ENCODE measurements at regions not wholly inside any gene's neighbourhood (a gene's known extent, or its start where the extent isn't known, plus 50 kb on each side); places are given as distances from the start of the nearest gene placed in this dataset.

GRCh38 chr9:15033316-15033715 lies 123.1 kb upstream of the FREM1 start:
- no peaks in the 10 kb centered on the region for H3K9me1 ChIP-seq (ENCODE audit: control insufficient read depth, insufficient read depth, low read length)
- H3K9ac ChIP-seq (ENCODE audit: insufficient read depth in 1 of 2, low read depth in 2 of 2, low read length in 2 of 2), result no peak overlapping the region
- H2AFZ ChIP-seq (ENCODE audit: low read depth, low read length), result no peak overlapping the region
- H4K20me1 ChIP-seq (replicated peaks; ENCODE audit: control insufficient read depth, insufficient read depth, low read length), result no peaks in the 10 kb centered on the region
- H3K9me3 ChIP-seq (replicated peaks; ENCODE audit: control insufficient read depth, insufficient read depth, low read depth, low read length), result no peaks in the 10 kb centered on the region
- intact Hi-C loops (cut with micrococcal nuclease) (no loop called here), in situ Hi-C loops (cut with MboI) (no loop called here)
- ChIA-PET CTCF (ENCODE audit: low intra/inter-chr PET ratio) (no interaction called here), POLR2A (no interaction called here)
- TF ChIP-seq, protein P1, sequence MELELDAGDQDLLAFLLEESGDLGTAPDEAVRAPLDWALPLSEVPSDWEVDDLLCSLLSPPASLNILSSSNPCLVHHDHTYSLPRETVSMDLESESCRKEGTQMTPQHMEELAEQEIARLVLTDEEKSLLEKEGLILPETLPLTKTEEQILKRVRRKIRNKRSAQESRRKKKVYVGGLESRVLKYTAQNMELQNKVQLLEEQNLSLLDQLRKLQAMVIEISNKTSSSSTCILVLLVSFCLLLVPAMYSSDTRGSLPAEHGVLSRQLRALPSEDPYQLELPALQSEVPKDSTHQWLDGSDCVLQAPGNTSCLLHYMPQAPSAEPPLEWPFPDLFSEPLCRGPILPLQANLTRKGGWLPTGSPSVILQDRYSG (tag; conservative IDR thresholded peaks at IDR 0.05; ENCODE audit: low read depth), result no peak
- no peaks in the 10 kb centered on the region for H3K79me2 ChIP-seq (ENCODE audit: control insufficient read depth, insufficient read depth, low read length)
- H3K4me2 ChIP-seq (ENCODE audit: insufficient read depth, low read length), result no peak overlapping the region
- H3K27me3 ChIP-seq (ENCODE audit: control insufficient read depth in 2 of 2, insufficient read depth in 2 of 2, low read length in 2 of 2), result no peaks in the 10 kb centered on the region
- no peak overlapping the region for H3K4me3 ChIP-seq
- no peak overlapping the region for H3K27ac ChIP-seq (ENCODE audit: extremely low read depth, low read depth, low read length)
- no peak for ATAC-seq
- no peak for FAIRE-seq
- no TSS peak for BruUV-seq (replicated peaks)
- H3K4me1 ChIP-seq (replicated peaks in 1 of 2; ENCODE audit: control insufficient read depth in 2 of 2, insufficient read depth in 2 of 2, low read length in 2 of 2), result no peaks in the 10 kb centered on the region
- no peak for DNase-seq (ENCODE audit: extremely low read depth in 1 of 4, low spot score in 3 of 4)
- no peaks in the 10 kb centered on the region for H3K36me3 ChIP-seq (ENCODE audit: control insufficient read depth, insufficient read depth, low read length)
- 0% methylated on average over 1 of the region's 4 CpGs for WGBS (ENCODE audit: insufficient coverage, low coverage, missing lambda C conversion rate)

GRCh38 chr9:15032860-15033259 lies 122.6 kb upstream of the FREM1 start:
- ATAC-seq, result no peak
- WGBS (ENCODE audit: insufficient coverage, low coverage, missing lambda C conversion rate), result 0% methylated on average over 1 of the region's 1 CpG

More at GRCh38 chr9:15032860-15033259, 122.6 kb upstream of the FREM1 start:
- ChIA-PET POLR2A (interaction anchor here (0.6 kb wide), 1 partner anchor 116 kb away, joined by 3 read pairs; no protein-coding TSS in a partner anchor), CTCF (ENCODE audit: low intra/inter-chr PET ratio) (no interaction called here)
- H2AFZ ChIP-seq (ENCODE audit: low read depth, low read length), result no peak overlapping the region
- no peaks in the 10 kb centered on the region for H3K9me1 ChIP-seq (ENCODE audit: control insufficient read depth, insufficient read depth, low read length)
- H3K36me3 ChIP-seq (ENCODE audit: control insufficient read depth, insufficient read depth, low read length), result no peaks in the 10 kb centered on the region
- H3K9ac ChIP-seq (ENCODE audit: insufficient read depth in 1 of 2, low read depth in 2 of 2, low read length in 2 of 2), result no peak overlapping the region
- in situ Hi-C loops (cut with MboI), result no loop called here
- no peaks in the 10 kb centered on the region for H4K20me1 ChIP-seq (replicated peaks; ENCODE audit: control insufficient read depth, insufficient read depth, low read length)
- no TSS peak for BruUV-seq (replicated peaks)
- H3K27me3 ChIP-seq (ENCODE audit: control insufficient read depth in 2 of 2, insufficient read depth in 2 of 2, low read length in 2 of 2), result no peaks in the 10 kb centered on the region
- no peaks in the 10 kb centered on the region for H3K9me3 ChIP-seq (replicated peaks; ENCODE audit: control insufficient read depth, insufficient read depth, low read depth, low read length)
- intact Hi-C loops (cut with micrococcal nuclease), result no loop called here
- DNase-seq (ENCODE audit: extremely low read depth in 1 of 4, low spot score in 3 of 4), result no peak
- no peak for FAIRE-seq
- no peak overlapping the region for H3K27ac ChIP-seq (ENCODE audit: extremely low read depth, low read depth, low read length)
- H3K4me3 ChIP-seq, result no peak overlapping the region
- no peak overlapping the region for H3K4me2 ChIP-seq (ENCODE audit: insufficient read depth, low read length)
- TF ChIP-seq TSC22D4 (tag; IDR thresholded peaks at IDR 0.05), result no peak
- TF ChIP-seq ZSCAN32 (CRISPR knock-in tag; IDR thresholded peaks at IDR 0.05), result no peak
- TF ChIP-seq ZNF384 (IDR thresholded peaks at IDR 0.05; ENCODE audit: low read depth, low read length), result no peak
- no peak for TF ChIP-seq ZNF282 (CRISPR knock-in tag; IDR thresholded peaks at IDR 0.05)
- no peak for TF ChIP-seq RBM17 (IDR thresholded peaks at IDR 0.05; ENCODE audit: borderline replicate concordance, low read depth, low read length)
- no peak for TF ChIP-seq SMARCA4 (IDR thresholded peaks at IDR 0.05)
- no peaks in the 10 kb centered on the region for H3K79me2 ChIP-seq (ENCODE audit: control insufficient read depth, insufficient read depth, low read length)
- no peaks in the 10 kb centered on the region for H3K4me1 ChIP-seq (replicated peaks in 1 of 2; ENCODE audit: control insufficient read depth in 2 of 2, insufficient read depth in 2 of 2, low read length in 2 of 2)

Data from K562 (cell line).